PC-9 (cell line): ENCODE measurements at regions not wholly inside any gene's neighbourhood (a gene's known extent, or its start where the extent isn't known, plus 50 kb on each side); places are given as distances from the start of the nearest gene placed in this dataset.

Experiments used
- BruUV-seq: library from RNA; stranded (reverse); fragments of 400-500 nt; replicated peaks from 2 replicates; lab custom pipeline; 2021; lab: Mats Ljungman, UMichigan
- CTCF ChIA-PET: fragments of 300-600 bp; sonication (Branson Sonifier 250); formaldehyde crosslinking; loops from one replicate; lab custom pipeline; 2022; ENCODE audit warnings: antibody characterized with exemption; lab: Charles Lee
- POLR2A ChIA-PET: fragments of 300-600 bp; sonication (Branson Sonifier 250); formaldehyde crosslinking; loops from one replicate; lab custom pipeline; 2022; ENCODE audit warnings: antibody characterized with exemption; ENCODE audit not compliant: unreplicated experiment; lab: Charles Lee
- DNase-seq, 2 experiments: peaks; one replicate each; pipeline versions ENCODE4 v3.0.0 to v3.0.0-alpha.2; 2015 to 2022; ENCODE audit warnings: mixed read lengths in 1 of 2
- H2AFZ ChIP-seq: fragments of 200-600 bp; sonication (generic); 2 replicates; pipeline ENCODE4 v1.8.1; 2017; ENCODE audit warnings: antibody characterized with exemption
- H3F3A ChIP-seq: fragments of 200-600 bp; sonication (generic); 2 replicates; pipeline ENCODE4 v1.8.1; 2017; ENCODE audit warnings: antibody characterized with exemption, mild to moderate bottlenecking, low read depth; ENCODE audit not compliant: insufficient read depth
- H3K27ac ChIP-seq: fragments of 200-600 bp; sonication (generic); 2 replicates; pipeline ENCODE4 v1.6.1; 2016; ENCODE audit warnings: mixed run types
- H3K27me3 ChIP-seq: fragments of 200-600 bp; sonication (generic); 2 replicates; pipeline ENCODE4 v1.6.1; 2016; ENCODE audit warnings: low read depth, mixed run types; ENCODE audit not compliant: insufficient read depth
- H3K36me3 ChIP-seq: fragments of 200-600 bp; sonication (generic); 2 replicates; pipeline ENCODE4 v1.6.1; 2016; ENCODE audit warnings: low read depth, mixed run types
- H3K4me1 ChIP-seq: fragments of 200-600 bp; sonication (generic); replicated peaks from 2 replicates; pipeline ENCODE4 v1.6.1; 2016; ENCODE audit warnings: mixed run types; ENCODE audit not compliant: insufficient read depth
- H3K4me2 ChIP-seq: fragments of 200-600 bp; sonication (generic); 2 replicates; pipeline ENCODE4 v1.6.1; 2017; ENCODE audit warnings: mixed run types
- H3K4me3 ChIP-seq: fragments of 200-600 bp; sonication (generic); 2 replicates; pipeline ENCODE4 v1.6.1; 2016; ENCODE audit warnings: mixed run types
- H3K79me2 ChIP-seq: fragments of 200-600 bp; sonication (generic); 2 replicates; pipeline ENCODE4 v1.6.1; 2017; ENCODE audit warnings: low read depth, mixed run types
- H3K9me2 ChIP-seq: fragments of 200-600 bp; sonication (generic); 2 replicates; pipeline ENCODE4 v1.8.1; 2017; ENCODE audit warnings: mild to moderate bottlenecking; ENCODE audit not compliant: insufficient read depth
- H3K9me3 ChIP-seq: fragments of 200-600 bp; sonication (generic); 2 replicates; pipeline ENCODE4 v1.8.1; 2016; ENCODE audit warnings: low read depth; ENCODE audit not compliant: insufficient read depth
- H4K20me1 ChIP-seq: fragments of 200-600 bp; sonication (generic); 2 replicates; pipeline ENCODE4 v1.8.1; 2017; ENCODE audit not compliant: insufficient read depth
- CTCF ChIP-seq: fragments of 200-600 bp; sonication (generic); conservative IDR thresholded peaks from 2 replicates; pipeline ENCODE4 v1.6.1; 2017; ENCODE audit warnings: mixed run types, antibody characterized with exemption, mild to moderate bottlenecking, moderate library complexity
- EZH2 ChIP-seq: fragments of 200-600 bp; sonication (generic); IDR thresholded peaks from 2 replicates; pipeline ENCODE4 v1.8.0; 2017; ENCODE audit warnings: antibody characterized with exemption, low read depth
- intact Hi-C: fragments of 100-400 bp; cut with micrococcal nuclease; formaldehyde crosslinking; loops from one replicate; pipeline ENCODE4 v1.10.0; 2022; ENCODE audit not compliant: unreplicated experiment

GRCh38 chrX:42541554-42541953 lies 236.4 kb downstream of the PPP1R2C start:
- ChIA-PET POLR2A (no interaction called here), CTCF (no interaction called here)
- no peaks in the 10 kb centered on the region for H3K79me2 ChIP-seq
- H3K27ac ChIP-seq: no peak overlapping the region
- no peaks in the 10 kb centered on the region for H3K27me3 ChIP-seq
- BruUV-seq: no TSS peak
- H2AFZ ChIP-seq: no peak overlapping the region
- no peak overlapping the region for H3K4me2 ChIP-seq
- H3K4me3 ChIP-seq: no peak overlapping the region
- H3K36me3 ChIP-seq: no peaks in the 10 kb centered on the region
- no peaks in the 10 kb centered on the region for H4K20me1 ChIP-seq
- H3F3A ChIP-seq: no peaks in the 10 kb centered on the region
- no peaks in the 10 kb centered on the region for H3K4me1 ChIP-seq
- no peaks in the 10 kb centered on the region for H3K9me2 ChIP-seq
- TF ChIP-seq CTCF (no peak), EZH2 (no peak)
- intact Hi-C loops: no loop called here
- no peaks in the 10 kb centered on the region for H3K9me3 ChIP-seq
- no peak for DNase-seq

GRCh38 chrX:42540146-42540545 lies 237.8 kb downstream of the PPP1R2C start:
- intact Hi-C loops: no loop called here
- H2AFZ ChIP-seq: no peak overlapping the region
- H3K79me2 ChIP-seq: no peaks in the 10 kb centered on the region
- no peak overlapping the region for H3K4me2 ChIP-seq
- H3K27me3 ChIP-seq: no peaks in the 10 kb centered on the region
- no peaks in the 10 kb centered on the region for H3K9me2 ChIP-seq
- no peaks in the 10 kb centered on the region for H4K20me1 ChIP-seq
- H3F3A ChIP-seq: no peaks in the 10 kb centered on the region
- no peaks in the 10 kb centered on the region for H3K9me3 ChIP-seq
- no peak overlapping the region for H3K27ac ChIP-seq
- TF ChIP-seq CTCF (no peak), EZH2 (no peak)
- H3K4me1 ChIP-seq: no peaks in the 10 kb centered on the region
- no peak overlapping the region for H3K4me3 ChIP-seq
- no TSS peak for BruUV-seq
- no peak for DNase-seq
- no peaks in the 10 kb centered on the region for H3K36me3 ChIP-seq
- POLR2A ChIA-PET: no interaction called here
- CTCF ChIA-PET: no interaction called here

- Histone ChIP-seq H3K36me3 (no peaks in the 10 kb centered on the region), H3K27ac (no peak overlapping the region), H3K79me2 (no peaks in the 10 kb centered on the region), H3K4me3 (no peak overlapping the region), H2AFZ (no peak overlapping the region), H3K4me2 (no peak overlapping the region), H3F3A (no peaks in the 10 kb centered on the region), H3K27me3 (no peaks in the 10 kb centered on the region), H3K9me3 (no peaks in the 10 kb centered on the region), H3K4me1 (no peaks in the 10 kb centered on the region), H4K20me1 (no peaks in the 10 kb centered on the region), H3K9me2 (no peaks in the 10 kb centered on the region)
- BruUV-seq: no TSS peak
- ChIA-PET POLR2A (no interaction called here), CTCF (no interaction called here)
- TF ChIP-seq CTCF: no peak
- no peak for TF ChIP-seq EZH2
- DNase-seq: no peak
- intact Hi-C loops: no loop called here
These were observed 239.6 kb downstream of the PPP1R2C start for GRCh38 chrX:42538405-42538804.
